Right ventricle myocardium inferior (tissue), 1 donor: ENCODE measurements at regions not wholly inside any gene's neighbourhood (a gene's known extent, or its start where the extent isn't known, plus 50 kb on each side); places are given as distances from the start of the nearest gene placed in this dataset.

Experiments
- ATAC-seq: fragments of 200-7000 bp; cut with Tn5 transposase; one replicate; pipeline ENCODE4 v1.9.1; 2020; ENCODE audit warnings: mild to moderate bottlenecking, moderate library complexity
- DNase-seq: peaks from one replicate; pipeline ENCODE4 v3.0.0; 2021; ENCODE audit errors: missing footprints
- intact Hi-C: fragments of 100-400 bp; cut with DNase I; formaldehyde crosslinking; loops from one replicate; pipeline ENCODE4 v1.11.0; 2022
- donor health status: DM: no; HTN: yes; CAD: no; lungs with severe emphysema.

DNA sequence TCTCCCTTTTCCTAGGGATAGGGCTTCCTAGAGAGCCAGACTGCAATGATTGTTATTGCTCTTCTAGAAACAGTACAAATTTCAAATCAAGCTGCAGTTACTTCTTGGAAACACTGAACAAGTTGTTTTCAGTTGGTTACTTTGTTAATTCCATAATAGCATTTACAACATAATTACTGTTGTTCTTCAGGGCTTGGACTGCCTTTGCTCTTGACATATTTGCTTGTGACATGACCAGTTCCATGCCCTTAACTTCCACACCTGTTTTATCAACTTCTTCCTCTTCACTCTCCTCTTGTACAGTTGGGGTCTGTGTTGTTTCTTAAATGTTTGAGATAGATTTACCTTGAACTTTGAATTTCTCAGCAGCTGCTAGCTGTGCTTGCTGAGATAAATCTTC is 104.4 kb downstream of the SEC23IP start:
- ATAC-seq, result no peak
- intact Hi-C loops, result no loop called here
- DNase-seq, result no peak

DNA sequence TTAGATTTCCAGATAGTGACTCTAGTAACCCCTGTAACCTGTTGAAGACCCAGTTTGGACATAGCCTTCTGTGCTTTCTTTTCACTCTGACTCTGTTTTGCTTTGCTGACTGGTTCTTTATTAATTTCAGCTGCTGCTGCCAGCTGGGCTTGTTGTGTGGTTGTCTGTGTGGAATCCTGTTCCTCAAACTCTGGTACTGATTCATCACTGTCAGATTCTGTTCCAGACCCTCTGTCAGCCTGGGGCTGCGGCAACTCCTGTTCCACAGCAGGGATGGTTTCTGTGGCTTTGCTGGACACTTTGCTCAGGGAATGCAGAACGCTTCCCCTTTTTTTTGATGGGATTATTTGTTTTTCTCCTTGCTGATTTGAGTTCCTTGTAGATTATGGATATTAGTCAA is 104.9 kb downstream of the SEC23IP start:
- DNase-seq, result no peak

DNA sequence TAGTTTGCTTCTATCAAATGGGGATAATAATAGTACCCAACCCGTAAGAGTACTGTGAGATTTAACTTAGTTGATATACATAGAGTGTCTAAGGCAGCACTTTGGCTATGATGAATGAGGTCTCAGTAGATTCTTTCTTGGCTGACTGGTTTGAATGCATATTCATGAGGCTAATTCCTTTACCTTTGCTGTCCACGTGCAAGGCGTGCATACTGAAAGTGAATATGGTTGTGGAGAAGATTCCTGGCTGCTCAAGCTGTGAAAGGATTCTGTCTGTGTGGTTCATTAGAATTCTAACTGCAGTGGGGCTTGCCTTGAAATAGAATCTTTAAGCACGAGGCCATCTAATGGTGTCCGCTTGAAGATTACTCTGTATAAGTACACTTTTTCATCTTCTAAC is 110.3 kb downstream of the SEC23IP start:
- intact Hi-C loops, result no loop called here
- DNase-seq (no peak), ATAC-seq (no peak)

More for the DNA sequence above, 104.9 kb downstream of the SEC23IP start:
- no peak for ATAC-seq
- intact Hi-C loops, result no loop called here

DNA sequence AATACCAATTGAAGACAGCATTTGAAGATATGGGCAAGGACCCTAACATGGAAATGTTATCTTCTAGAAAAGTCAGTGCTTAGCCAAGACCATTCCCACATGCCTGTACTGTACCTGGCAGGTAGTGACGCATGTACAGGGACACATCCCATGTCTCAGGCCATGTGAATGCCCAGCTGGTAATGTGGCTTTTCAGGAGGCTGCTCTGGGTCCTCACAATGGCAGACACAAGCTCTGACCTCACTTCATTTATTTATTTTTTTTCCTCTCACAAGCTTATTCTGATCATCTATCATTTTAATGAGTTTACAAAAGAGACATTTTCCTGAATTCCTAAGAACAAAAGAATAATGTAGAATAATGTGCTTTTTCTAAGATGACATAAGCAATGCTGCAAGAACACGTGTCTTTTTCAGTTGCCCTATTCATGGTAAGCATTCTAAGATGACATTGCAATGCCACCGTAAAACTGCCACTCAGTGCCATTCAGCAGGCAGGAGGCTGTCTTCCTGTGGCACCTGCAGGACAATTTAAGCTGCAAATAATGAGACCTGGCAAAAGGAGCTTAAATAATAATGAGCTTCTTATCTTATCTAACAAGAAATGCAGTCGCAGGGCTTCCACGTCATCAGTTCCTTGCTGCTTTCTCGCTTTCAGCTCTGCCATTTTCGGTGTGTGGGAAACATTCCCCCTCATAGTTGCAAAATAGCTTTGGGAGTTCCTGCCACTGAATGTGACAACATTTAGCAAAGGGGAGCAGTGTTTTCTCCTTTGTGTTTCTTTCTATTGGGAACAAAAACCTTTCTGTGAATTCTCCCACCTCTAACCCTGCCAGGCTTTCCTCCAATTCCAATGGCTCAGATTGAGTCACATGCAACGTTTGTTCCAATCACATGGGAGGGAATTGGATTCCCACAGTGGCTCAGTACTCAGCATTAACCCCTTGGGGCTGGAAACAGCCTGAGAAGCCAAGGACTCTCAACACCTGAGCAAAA is 113.0 kb downstream of the SEC23IP start:
- intact Hi-C loops, result no loop called here
- DNase-seq (no peak), ATAC-seq (no peak)

DNA sequence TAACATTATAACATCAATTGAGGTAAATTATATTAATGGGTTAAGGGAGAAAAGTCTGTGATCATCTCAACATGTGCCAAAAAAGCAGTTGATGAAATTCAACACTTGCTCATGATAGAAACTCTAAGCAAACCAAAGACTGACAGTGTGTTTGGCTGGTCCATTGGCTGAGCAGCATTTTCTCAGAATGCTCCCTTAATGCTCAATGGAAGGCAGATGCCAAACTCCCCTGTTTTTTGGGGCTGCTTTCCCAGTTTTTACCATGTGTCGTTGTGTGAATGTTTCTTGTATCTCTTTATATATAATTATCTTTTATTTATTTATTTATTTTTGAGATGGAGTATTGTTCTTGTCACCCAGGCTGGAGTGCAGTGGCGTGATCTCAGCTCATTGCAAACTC is 114.7 kb downstream of the SEC23IP start:
- intact Hi-C loops, result no loop called here
- ATAC-seq, result no peak
- DNase-seq, result no peak

DNA sequence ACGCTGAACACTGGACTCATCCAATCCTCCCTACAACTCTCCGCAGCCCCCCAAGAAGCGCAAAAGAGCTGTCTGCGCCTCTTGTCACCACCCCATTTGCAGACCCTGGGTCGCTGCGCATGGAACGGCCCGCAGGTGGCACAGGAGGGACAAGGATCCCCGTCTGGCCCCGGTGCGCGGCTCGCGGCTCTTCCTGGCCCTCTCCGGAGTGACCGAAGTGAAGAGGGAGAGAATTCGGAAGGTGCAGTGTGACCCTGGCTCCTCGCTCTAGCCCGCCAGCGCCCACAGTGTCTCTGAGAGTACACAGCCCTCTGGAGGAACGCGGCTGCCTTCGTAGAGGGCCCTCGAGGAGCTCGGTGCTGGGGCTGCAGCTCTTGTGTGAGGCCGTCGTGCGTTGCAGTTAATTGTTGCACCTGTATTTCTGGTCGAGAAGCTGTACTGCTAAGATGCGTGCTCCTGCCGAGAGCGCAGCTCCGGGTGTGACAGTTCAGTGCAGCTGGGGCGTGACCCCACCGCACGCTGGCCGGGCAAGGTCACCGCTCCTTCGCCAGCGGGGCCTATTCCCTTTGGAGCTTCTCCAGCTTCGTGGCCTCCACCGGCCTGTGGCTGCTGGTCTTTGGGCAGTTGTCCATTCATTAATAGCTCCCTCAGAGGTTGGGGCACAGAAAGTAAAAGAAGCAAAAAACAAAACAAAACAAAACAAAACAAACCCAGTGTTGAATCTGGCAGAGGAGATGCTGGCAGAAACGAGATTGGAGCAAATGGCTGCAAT is 119.0 kb downstream of the SEC23IP start:
- ATAC-seq (no peak), DNase-seq (no peak)
- intact Hi-C loops, result no loop called here

DNA sequence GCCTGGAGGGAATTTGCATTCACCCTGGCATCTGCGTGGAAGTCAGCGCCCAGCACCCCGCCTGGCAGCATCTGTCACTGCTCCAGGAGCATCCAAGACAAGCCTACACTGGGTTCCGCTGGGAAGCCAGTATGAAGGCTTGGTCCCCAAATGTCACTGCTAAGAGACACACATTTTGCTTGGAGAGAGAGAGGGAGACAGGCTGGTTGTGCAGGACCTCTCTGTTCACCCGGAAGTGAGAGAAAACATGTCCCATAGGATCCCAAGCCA is 119.5 kb downstream of the SEC23IP start:
- intact Hi-C loops, result no loop called here
- DNase-seq, result no peak
- no peak for ATAC-seq

DNA sequence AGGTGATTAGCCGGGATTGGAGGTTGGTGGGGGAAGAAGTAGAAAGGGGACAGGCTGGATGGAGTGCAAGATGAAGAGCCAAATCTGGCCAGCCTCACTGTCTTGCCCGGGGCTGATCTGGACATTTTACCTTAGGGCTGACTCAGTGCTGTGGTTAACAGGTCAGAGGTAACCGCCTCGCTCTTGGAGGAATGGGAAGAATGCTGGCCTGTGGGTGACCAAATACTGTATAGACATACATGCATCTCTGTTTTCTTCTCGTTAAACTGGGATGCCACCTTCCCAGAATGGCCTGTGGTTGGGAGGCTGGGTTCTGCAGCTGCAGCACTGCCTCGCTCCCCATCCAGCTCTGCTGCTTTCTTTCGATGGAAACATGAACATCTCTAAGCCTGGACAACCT is 120.0 kb downstream of the SEC23IP start:
- ATAC-seq (no peak), DNase-seq (no peak)
- intact Hi-C loops, result no loop called here

DNA sequence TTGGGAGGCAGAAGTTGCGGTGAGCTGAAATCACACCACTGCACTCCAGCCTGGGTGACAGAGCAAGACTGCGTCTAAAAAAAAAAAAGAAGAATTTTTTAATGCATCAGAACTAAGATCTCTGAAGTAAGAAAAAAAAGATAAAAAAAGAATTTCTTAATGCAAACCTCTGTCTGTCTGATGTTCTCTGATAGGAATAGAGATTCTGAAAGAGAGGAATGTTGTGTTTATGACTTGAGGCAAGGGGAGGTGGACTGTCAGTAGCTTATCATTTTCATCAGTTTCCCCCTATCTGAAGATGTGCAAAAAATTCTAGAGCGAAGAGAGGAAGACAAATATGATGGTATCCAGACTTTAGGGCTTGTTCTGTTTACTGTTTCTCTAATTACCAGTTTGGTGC is 121.5 kb downstream of the SEC23IP start:
- intact Hi-C loops, result no loop called here
- ATAC-seq (no peak), DNase-seq (no peak)

DNA sequence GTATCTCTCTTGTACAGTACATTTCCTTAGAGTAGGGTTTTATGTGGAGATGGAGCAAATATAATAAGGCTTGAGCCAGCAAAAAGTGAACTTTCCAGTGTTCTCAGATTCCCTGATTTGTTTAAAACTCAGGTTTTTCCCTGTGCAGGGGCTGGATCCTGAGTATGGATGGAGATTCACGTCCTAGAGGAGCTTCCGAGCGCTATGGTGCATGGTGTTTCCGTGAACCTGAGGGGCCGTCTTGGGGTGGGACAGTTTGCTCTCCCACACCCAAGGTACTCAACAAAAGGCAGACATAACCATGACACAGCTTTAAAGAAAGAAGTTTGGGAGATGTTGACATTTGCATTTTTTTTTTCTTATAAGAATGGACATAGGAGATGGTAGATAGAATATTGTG is 122.5 kb downstream of the SEC23IP start:
- ATAC-seq, result no peak
- DNase-seq, result no peak
- intact Hi-C loops, result no loop called here

DNA sequence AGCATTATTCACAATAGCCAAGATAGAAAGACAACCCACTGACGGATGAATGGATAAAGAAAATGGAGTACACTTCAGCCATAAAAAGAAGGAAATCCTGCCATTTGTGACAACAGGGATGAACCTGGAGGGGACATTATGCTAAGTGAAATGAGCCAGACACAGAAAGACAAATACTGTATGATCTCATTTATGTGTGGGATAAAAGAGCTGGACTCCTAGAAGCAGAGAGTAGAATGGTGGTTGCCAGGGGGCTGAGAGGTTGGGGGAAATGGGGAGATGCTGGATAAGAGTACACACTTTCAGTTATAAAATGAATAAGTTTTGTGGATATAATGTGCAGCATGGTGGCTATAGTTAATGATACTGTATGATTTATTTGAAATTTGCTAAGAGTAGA is 124.4 kb downstream of the SEC23IP start:
- DNase-seq (no peak), ATAC-seq (no peak)
- intact Hi-C loops, result no loop called here

DNA sequence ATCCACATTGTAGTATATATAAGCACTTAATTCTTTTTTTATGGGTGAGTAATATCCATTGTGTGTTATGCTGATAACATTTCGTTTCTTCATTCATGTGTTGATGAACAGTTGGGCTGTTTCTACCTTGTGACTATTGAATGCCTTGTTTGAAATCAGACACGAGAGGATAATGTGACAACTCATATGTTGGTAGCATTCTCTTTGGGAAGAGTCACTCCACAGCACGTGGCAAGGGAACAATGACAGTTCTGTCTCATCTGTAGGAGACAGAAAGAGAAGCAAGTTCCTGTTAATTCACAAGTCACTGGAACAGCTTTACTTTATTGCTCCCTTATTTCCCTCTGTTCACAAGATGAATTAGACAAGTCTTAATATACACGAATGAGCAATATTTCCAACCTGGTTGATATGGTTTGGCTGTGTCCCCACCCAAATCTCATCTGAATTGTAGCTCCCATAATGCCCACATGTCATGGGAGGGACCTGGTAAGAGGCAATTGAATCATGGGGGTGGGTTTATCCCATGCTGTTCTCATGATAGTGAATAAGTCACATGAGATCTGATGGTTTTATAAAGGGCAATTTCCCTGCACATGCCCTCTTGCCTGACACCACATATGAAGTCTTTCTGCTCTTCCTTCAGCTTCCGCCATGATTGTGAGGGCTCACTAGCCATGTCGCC is 125.3 kb downstream of the SEC23IP start:
- DNase-seq (no peak), ATAC-seq (no peak)
- intact Hi-C loops, result no loop called here

DNA sequence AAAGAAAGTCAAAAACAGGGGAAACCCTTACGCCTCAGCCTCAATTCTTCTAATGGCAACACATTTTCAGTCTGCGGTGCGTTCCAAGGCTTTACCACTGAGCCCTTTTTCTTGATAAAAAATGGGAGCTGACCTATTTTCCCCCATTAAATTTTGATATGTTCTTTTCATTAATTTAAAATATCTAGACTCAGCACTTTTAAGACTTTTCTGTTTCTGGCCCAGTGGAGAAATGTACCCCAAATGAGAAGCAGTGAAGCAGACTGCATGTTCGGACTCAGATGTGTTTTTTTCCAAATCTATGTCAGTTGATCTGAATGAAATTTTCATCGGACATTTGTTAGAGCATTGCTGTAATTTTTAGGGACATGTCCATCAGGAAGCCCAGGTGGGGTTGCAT is 126.2 kb downstream of the SEC23IP start:
- ATAC-seq (no peak), DNase-seq (no peak)
- intact Hi-C loops, result no loop called here

DNA sequence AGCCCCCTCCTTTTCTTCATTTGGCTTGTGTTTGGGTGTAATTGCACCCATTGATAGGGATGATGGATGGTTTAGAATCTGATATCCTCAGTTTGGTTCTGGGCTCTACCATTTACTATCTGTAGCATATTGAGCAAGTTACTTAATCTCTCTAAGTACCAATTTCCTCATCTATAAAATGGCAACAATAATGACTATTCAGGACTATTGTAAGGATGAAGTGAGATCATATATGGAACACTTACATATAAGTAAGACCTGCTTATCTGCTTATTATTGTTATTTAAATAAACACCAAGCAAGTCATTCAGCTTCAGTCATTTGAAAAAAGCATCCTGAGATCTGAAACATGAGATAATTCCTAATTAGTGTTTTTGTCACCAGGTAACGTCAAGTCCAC is 127.0 kb downstream of the SEC23IP start:
- intact Hi-C loops, result no loop called here
- no peak for DNase-seq
- no peak for ATAC-seq

DNA sequence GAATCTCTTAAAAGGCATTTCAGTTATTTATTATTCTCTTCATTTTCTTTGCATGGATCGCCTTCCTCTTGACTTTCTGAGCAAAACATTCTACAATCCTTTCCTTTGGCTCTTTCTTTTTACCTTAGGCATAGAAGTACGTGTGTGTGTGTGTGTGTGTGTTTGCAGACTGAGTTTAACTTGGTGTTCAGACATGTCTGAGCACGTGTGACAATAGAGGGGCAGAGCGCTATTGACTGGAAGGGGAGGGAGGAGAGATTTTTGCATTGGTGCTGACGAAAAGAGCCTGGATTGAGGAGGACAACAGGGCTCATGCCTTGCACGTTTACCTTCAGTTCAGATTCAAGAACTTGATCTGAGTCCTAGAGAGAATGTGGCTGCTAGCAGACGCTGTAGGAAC is 129.8 kb downstream of the SEC23IP start:
- ATAC-seq (no peak), DNase-seq (no peak)
- intact Hi-C loops, result no loop called here

DNA sequence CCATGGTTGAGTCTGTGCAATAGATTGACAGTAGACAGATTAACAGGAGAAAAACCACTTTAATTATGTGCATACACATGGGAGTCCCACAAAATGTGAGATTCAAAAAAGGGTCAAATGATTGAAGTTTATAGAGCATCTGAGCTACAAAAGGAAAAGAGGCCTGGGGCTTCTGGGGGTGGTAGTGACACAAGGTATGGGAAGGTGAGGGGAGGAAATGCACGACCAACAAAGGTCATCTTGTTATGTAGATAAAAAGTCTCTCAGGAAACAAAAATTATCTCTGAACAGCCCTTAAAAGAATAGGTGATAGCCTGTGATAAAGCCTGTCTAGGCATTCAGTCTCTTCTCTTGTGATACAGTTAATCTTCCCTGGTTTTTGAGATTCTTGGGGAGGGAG is 141.7 kb downstream of the SEC23IP start:
- DNase-seq (no peak), ATAC-seq (no peak)
- intact Hi-C loops, result no loop called here

DNA sequence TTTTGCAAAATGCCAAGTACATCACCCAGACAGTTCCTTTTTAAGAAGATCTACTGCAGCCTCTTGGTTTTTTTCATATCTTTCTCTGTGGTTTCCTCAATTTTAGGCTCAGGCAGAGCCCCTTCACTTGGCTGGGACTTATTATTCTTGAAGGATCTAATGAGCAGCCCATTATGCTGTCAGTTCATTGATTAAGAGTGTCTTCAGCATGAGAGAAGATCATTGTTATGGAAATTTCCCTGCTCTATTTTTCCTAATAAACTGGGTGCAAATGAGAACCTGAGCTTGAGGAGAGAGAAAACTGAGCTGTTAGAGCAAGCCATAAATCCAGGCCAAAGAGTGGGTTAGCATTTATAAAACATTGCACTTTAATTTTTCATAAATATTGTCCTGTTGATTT is 146.5 kb downstream of the SEC23IP start:
- ATAC-seq (no peak), DNase-seq (no peak)
- intact Hi-C loops, result no loop called here

DNA sequence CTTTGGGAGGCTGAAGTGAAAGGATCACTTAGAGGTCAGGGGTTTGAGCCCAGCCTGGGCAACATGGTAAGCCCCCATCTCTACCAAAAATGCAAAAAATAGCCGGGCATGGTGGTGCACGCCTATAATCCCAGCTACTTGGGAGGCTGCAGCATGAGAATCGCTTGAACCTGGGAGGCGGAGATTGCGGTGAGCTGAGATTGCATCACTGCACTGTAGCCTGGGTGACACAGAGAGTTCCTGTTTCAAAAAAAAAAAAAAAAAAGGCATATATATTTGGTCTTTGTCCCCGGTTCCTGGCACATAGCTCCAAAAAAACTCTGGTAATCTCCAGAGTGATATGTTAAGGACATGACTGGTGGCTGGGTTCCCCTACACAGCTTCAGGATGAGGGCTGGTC is 147.3 kb downstream of the SEC23IP start:
- no peak for ATAC-seq
- intact Hi-C loops, result no loop called here
- DNase-seq, result no peak

DNA sequence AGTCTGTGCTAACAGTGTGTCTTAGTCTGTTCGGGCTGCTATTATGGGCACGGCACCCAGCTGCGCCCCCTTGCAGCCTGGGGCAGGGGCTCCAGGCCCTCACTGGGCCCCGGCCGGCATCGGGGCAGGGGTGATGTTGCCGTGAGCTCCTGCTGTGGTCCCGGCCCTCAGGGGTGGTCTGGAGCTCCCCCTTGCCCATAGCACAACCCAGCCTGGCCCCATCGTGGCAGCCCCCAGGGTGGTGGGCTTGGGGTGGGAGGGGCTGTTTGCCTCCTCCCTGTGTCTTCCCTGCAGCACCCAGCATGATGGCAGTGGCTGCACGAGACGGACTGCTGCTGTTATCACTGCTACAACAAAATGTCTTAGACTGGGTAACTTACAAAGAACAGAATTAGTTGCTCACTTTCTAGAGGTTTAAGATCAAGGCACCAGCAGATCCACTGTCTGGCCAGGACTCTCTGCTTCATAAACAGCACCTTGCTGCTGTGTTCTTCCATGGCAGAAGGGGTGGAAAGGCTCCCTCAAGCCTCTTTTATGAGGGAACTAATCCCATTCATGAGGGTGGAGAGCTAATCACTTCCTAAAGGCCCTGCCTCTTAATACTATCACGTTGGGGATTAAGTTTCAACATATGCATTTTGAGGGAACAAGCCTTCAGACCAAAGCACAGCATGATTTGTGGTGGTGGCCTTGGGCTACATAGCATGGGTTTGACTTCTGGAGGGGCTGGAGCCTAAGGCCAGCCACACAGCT is 149.5 kb downstream of the SEC23IP start:
- intact Hi-C loops, result no loop called here
- peak; percentile 50 for DNase-seq
- ATAC-seq, result no peak
